Caki2 (cell line): ENCODE measurements at regions not wholly inside any gene's neighbourhood (a gene's known extent, or its start where the extent isn't known, plus 50 kb on each side); places are given as distances from the start of the nearest gene placed in this dataset.

Experiments
- DNase-seq: peaks from one replicate; pipeline ENCODE4 v3.0.0-alpha.2; 2015; ENCODE audit warnings: low read depth
- in situ Hi-C: cut with HindIII; loops from 2 replicates; pipeline ENCODE4 v1.10.0; 2016; ENCODE audit warnings: low sequenced_read_pairs, low pct_unique_long_range_greater_than_20kb, mixed read lengths

GRCh38 chr22:49103314-49104059 lies 724.2 kb downstream of the BRD1 start:
- in situ Hi-C loops, result no loop called here
- DNase-seq, result no peak

GRCh38 chr22:49102367-49102766 lies 725.3 kb downstream of the BRD1 start:
- DNase-seq, result no peak
- in situ Hi-C loops, result no loop called here

- in situ Hi-C loops, result no loop called here
- DNase-seq, result no peak
These were observed 725.8 kb downstream of the BRD1 start for GRCh38 chr22:49101873-49102272.

GRCh38 chr22:49101225-49101624 lies 726.4 kb downstream of the BRD1 start:
- in situ Hi-C loops, result no loop called here
- no peak for DNase-seq

GRCh38 chr22:49100773-49101172 lies 726.9 kb downstream of the BRD1 start:
- in situ Hi-C loops, result no loop called here

GRCh38 chr22:49100316-49100715 lies 727.4 kb downstream of the BRD1 start:
- in situ Hi-C loops, result no loop called here
- no peak for DNase-seq

More at GRCh38 chr22:49100773-49101172, 726.9 kb downstream of the BRD1 start:
- no peak for DNase-seq

DNA sequence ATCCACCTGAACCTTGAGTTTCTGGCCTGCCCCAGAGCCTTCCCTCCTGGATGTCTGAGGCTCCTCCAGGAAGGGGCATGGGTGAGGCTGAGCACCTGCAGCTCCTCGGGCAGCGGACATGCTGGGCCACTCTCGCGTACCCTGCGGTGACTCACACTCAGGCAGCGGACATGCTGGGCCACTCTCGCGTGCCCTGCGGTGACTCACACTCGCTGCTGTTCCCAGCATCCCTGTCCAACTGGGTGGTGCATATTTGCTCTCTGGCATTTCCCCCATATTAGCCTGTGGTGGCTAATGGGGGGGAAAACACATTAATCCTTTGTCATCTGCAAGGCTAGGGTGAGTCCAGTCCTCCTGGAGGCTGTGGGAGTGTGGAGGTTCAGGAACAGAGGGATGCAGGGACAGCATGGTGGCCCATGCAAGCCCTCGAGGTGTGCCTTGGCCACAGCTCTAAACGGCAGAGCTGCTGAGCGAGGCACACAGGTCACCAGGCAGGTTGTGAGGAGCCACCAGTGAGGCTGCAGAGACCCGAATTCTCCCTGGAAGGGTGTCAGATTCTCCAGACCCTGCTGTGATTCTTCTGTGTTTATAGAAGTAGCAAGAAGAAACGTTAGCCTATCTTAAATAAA lies 728.1 kb downstream of the BRD1 start:
- in situ Hi-C loops, result no loop called here
- peak; percentile 89 for DNase-seq

DNA sequence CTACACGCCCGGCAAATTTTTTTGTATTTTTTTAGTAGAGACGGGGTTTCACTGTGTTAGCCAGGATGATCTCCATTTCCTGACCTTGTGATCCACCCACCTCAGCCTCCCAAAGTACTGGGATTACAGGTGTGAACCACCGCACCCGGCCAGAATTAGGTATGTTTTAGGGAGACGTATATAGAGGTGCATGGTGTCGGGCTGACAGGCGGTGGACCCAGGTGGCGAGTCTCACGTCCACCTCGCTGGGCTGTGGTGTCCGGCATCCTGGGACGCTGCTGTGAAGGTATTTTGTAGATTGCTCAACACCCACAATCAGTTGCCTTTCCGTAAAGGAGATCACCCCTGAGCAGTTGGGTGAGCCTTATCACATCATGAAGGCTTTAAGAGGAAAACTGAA lies 728.6 kb downstream of the BRD1 start:
- in situ Hi-C loops, result no loop called here
- no peak for DNase-seq

DNA sequence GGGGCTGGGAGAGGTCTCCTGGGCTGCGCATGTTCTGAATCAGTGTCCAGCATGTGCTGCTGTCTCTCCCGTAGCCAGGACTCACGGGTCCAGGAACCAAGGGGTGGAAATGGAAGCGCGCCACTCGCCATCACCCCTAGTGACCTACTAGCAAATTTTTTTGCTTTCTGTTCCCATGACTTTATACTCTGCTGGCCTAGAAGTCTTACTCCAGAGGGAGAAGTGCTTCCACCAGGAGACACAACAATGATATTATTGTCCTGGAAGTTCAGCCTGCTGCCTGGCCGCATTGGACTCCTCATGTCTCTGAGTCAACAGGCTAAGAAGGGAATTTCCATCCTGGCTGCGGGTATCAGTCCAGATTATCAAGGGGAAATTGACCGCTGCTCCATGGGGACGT lies 729.7 kb downstream of the BRD1 start:
- peak; percentile 49 for DNase-seq
- in situ Hi-C loops, result no loop called here

DNA sequence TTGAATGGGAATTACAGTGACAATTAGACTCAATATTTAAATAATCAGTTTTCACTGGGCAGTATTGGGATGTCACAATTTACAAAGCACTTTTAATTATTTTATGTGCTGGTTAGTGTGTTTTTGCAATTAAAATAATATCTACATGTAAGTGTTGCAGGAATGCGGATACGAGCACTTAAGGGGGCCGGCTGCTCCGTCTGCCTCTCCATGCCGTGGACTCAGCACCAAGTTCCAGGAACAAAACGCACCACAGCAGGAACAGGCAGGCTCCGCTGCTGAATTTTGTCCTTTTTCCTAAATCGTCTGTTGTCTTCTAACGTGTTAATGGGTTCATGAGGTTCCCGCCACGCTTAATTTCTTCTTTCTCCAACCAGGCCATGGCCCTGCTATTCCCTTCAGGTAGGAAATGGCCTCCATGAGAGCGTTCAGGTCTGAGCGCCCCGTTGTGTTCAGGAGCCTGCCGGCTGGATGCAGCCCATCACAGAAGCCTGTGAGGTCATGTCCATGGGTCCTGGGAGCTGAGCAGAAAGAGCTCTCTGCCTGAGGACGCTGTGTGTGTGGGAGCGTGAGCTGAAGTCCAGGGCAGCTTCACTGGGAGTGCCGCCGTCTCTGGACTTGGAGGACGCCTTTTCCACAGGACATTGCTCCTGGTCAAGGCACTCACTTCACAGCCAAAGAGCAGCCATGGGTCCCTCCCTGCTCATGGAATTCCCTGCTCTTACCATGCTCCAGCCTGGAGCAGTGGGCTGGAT lies 730.3 kb downstream of the BRD1 start:
- DNase-seq, result no peak
- in situ Hi-C loops, result no loop called here

DNA sequence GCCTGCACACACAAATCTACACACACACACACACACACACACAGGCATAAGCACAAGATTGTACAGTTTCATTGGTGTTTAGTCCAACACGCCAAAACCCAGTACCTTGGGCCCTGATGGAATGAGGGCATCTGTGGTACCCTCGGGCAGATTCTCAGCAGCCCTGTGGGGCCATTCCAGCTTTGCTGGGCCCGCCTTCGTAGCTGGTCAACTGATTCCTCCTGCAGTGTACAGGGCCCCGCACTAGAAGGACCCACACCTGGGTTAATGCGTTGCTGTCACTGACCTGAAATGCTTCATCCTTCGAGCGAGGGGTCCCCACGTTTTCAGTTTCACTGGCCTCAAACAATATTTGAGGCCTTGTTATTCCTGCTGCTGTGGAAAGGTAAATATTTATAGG lies 731.2 kb downstream of the BRD1 start:
- no peak for DNase-seq
- in situ Hi-C loops, result no loop called here

DNA sequence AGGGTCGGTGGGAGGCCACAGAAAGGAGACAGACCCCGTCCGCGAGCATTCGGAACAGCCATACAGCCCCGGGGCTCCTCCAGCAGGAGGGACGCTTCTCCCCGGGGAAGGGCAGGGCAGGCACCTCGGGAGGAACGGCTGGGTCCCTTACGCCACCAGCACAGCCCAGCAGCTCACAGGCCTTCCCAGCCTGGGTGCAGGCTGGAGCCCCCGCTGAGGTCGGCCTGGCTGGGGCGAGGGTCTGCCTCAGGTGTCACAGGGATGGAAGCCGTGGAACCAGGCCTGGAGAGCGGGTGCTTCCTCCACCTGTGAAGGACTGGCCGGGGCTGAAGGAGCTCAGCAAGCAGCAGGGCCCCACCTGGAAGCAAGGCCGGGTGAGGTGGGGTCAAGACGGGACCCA lies 732.3 kb downstream of the BRD1 start:
- no peak for DNase-seq
- in situ Hi-C loops, result no loop called here

DNA sequence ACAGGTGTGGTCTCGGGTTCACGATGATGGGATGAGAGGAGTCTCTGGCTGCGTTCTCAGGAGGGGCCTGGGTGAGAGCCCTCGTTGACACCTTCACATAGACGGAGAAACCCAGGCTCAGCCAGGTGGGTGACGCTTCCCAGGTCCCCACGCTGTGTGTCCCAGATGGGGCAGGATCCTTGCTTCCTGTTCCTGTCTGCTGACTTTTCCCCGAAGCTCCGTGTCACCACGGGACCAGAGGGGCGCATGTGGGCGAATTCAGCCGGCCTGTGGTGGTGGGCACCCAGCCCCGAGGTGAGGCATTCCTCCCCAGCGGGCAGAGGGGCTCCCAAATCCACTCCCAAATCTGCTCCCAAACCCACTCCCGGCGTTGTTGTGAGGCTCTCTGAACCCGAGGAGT lies 732.8 kb downstream of the BRD1 start:
- no peak for DNase-seq
- in situ Hi-C loops, result no loop called here

GRCh38 chr22:49094151-49094550 lies 733.5 kb downstream of the BRD1 start:
- DNase-seq, result no peak
- in situ Hi-C loops, result no loop called here

- no peak for DNase-seq
- in situ Hi-C loops, result no loop called here
These were observed 734.3 kb downstream of the BRD1 start for GRCh38 chr22:49093192-49093880.

- in situ Hi-C loops, result no loop called here
- DNase-seq, result no peak
These were observed 735.0 kb downstream of the BRD1 start for GRCh38 chr22:49092716-49093115.

DNA sequence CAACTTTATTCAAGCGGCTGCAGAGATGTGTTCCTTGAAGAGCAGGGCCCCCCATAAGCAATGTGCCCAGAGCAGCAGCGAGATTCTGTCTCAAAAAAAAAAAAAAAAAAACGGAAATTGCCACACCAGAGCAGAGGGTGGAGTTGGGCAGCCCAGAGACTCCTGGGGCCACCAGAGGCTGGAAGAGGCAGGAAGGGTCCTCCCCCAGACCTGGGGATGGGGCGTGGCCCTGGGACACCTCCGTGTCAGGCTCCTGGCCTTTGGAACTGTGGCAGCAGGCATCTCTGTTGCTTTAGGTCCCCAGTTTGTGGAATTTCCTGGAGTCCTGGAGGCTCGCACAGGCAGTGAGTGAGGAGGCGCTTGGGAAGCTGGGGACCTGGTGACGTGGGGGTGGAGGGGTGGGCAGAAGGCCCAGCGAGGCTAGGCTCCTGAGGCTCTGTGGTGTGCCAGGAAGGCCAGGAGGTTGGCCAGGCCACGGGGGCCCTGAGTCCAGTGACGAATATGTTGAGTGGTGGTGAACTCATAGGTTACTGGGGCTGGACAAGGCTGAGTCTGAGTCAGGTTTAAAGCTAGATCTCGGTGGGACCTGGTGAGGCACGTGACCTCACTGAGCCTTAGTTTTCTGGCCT lies 735.6 kb downstream of the BRD1 start:
- no peak for DNase-seq

DNA sequence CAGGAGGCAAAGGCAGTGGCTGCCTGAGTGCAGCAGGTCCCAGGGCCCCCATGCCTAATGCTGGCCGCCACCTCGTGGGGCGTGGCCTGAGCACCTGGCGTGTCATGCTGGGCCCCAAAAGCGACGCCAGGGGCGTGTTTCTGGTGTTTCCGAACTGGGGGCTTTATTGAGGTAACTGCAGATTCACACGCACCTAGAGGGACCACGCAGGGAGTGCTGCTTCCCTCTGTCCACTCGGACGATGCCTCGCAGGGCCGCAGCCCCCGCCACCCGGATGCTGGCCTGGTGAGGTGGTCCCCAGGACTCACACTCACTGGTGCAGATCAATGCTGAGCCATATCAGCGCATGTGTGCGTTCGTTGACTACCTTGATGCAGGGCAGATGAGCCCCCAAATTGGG lies 736.2 kb downstream of the BRD1 start:
- DNase-seq, result no peak
- in situ Hi-C loops, result no loop called here

More for the DNA sequence above, 735.6 kb downstream of the BRD1 start:
- in situ Hi-C loops, result no loop called here

DNA sequence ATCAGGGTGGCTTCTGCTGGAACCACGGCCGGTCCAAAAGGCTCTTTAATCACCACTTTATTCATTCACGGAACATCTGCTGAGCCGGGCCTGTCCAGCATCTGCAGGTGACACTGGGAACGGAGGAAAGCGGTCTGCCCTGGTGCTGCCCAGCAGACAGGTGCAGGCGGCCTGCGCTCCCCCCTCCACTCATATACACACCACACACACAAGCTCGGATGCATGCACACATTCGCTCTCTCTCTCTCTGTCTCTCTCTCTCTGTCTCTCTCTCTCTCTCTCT lies 736.9 kb downstream of the BRD1 start:
- in situ Hi-C loops, result no loop called here
- DNase-seq, result no peak
